KMS-11 (cell line): ENCODE measurements at regions not wholly inside any gene's neighbourhood (a gene's known extent, or its start where the extent isn't known, plus 50 kb on each side); places are given as distances from the start of the nearest gene placed in this dataset.

Experiments
- H2AFZ ChIP-seq: fragments of 200-600 bp; sonication (generic); 2 replicates; pipeline ENCODE4 v1.6.1; 2016; ENCODE audit warnings: antibody characterized with exemption, mixed run types, low read depth
- H3K27ac ChIP-seq: fragments of 200-600 bp; sonication (generic); 2 replicates; pipeline ENCODE4 v1.6.1; 2016; ENCODE audit warnings: mild to moderate bottlenecking, mixed run types
- H3K27me3 ChIP-seq: fragments of 200-600 bp; sonication (generic); 2 replicates; pipeline ENCODE4 v1.6.1; 2017; ENCODE audit warnings: mild to moderate bottlenecking, low read depth, mixed run types, moderate library complexity; ENCODE audit not compliant: insufficient read depth
- H3K36me3 ChIP-seq: fragments of 200-600 bp; sonication (generic); 2 replicates; pipeline ENCODE4 v1.6.1; 2017; ENCODE audit warnings: mild to moderate bottlenecking, mixed run types; ENCODE audit not compliant: insufficient read depth
- H3K4me1 ChIP-seq: fragments of 200-600 bp; sonication (generic); 2 replicates; pipeline ENCODE4 v1.6.1; 2016; ENCODE audit warnings: mild to moderate bottlenecking, low read depth, mixed run types; ENCODE audit not compliant: poor library complexity, severe bottlenecking
- H3K4me2 ChIP-seq: fragments of 200-600 bp; sonication (generic); 2 replicates; pipeline ENCODE4 v1.7.0; 2016; ENCODE audit warnings: mild to moderate bottlenecking, mixed run types
- H3K4me3 ChIP-seq: fragments of 200-600 bp; sonication (generic); IDR thresholded peaks from 2 replicates; pipeline ENCODE4 v1.6.1; 2017; ENCODE audit warnings: low read depth, low read length, mixed read lengths; ENCODE audit not compliant: insufficient read depth
- H3K79me2 ChIP-seq: fragments of 200-600 bp; sonication (generic); 2 replicates; pipeline ENCODE4 v1.6.1; 2016; ENCODE audit warnings: low read depth, mixed run types; ENCODE audit not compliant: insufficient read depth
- H3K9ac ChIP-seq: fragments of 200-600 bp; sonication (generic); 2 replicates; pipeline ENCODE4 v1.6.1; 2016; ENCODE audit warnings: mild to moderate bottlenecking, mixed run types
- H4K20me1 ChIP-seq: fragments of 200-600 bp; sonication (generic); 2 replicates; pipeline ENCODE4 v1.6.1; 2016; ENCODE audit warnings: mild to moderate bottlenecking, mixed run types; ENCODE audit not compliant: insufficient read depth
- TF ChIP-seq, protein P1 (sequence below): fragments of 200-600 bp; sonication (generic); conservative IDR thresholded peaks from 2 replicates; pipeline ENCODE4 v1.6.1; 2017; ENCODE audit warnings: low read depth, mild to moderate bottlenecking, antibody characterized with exemption, low read length, moderate library complexity, mixed read lengths

DNA sequence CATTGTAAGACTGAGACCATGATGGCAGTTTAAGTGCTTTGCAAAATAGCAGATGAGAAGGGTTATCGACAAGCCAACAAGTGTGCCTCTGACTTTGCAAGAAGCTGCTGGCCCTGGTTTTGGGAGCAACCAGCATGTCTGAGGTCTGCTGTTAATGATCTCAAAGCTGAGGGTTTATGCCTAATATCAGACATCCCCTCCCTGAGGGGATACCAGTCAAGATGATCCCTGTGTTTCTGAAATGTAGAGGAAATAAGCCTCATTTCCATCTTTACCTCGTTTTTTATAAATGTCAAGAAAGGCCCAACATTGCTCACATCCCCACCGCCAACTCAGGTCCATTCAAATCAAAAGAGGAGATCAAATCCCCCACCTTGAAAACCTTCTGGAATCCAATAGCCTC, 120.6 kb downstream of the MYCN start:
- no peak overlapping the region for H3K4me3 ChIP-seq
- H4K20me1 ChIP-seq, result no peaks in the 10 kb centered on the region
- H3K27ac ChIP-seq, result no peak overlapping the region
- H2AFZ ChIP-seq, result no peak overlapping the region
- H3K4me2 ChIP-seq, result 0 out of 2 replicates have a peak overlapping the region, but pooled peaks have one; percentile 2
- TF ChIP-seq, protein P1, sequence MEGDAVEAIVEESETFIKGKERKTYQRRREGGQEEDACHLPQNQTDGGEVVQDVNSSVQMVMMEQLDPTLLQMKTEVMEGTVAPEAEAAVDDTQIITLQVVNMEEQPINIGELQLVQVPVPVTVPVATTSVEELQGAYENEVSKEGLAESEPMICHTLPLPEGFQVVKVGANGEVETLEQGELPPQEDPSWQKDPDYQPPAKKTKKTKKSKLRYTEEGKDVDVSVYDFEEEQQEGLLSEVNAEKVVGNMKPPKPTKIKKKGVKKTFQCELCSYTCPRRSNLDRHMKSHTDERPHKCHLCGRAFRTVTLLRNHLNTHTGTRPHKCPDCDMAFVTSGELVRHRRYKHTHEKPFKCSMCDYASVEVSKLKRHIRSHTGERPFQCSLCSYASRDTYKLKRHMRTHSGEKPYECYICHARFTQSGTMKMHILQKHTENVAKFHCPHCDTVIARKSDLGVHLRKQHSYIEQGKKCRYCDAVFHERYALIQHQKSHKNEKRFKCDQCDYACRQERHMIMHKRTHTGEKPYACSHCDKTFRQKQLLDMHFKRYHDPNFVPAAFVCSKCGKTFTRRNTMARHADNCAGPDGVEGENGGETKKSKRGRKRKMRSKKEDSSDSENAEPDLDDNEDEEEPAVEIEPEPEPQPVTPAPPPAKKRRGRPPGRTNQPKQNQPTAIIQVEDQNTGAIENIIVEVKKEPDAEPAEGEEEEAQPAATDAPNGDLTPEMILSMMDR, result no peak
- H3K4me1 ChIP-seq, result peaks cover 55% of the 10 kb centered on the region
- H3K27me3 ChIP-seq, result no peaks in the 10 kb centered on the region
- no peaks in the 10 kb centered on the region for H3K79me2 ChIP-seq
- H3K36me3 ChIP-seq, result no peaks in the 10 kb centered on the region
- no peak overlapping the region for H3K9ac ChIP-seq

- no peak overlapping the region for H3K4me3 ChIP-seq
- H3K9ac ChIP-seq, result no peak overlapping the region
- peaks cover 59% of the 10 kb centered on the region for H3K4me1 ChIP-seq
- H3K27me3 ChIP-seq, result no peaks in the 10 kb centered on the region
- H3K36me3 ChIP-seq, result no peaks in the 10 kb centered on the region
- H2AFZ ChIP-seq, result no peak overlapping the region
- H3K27ac ChIP-seq, result peak overlapping the region; percentile 97; the same call in 1 of the 2 replicates
- no peaks in the 10 kb centered on the region for H4K20me1 ChIP-seq
- H3K79me2 ChIP-seq, result no peaks in the 10 kb centered on the region
- TF ChIP-seq, protein P1, result no peak
- peak overlapping the region; percentile 77; the same call in 1 of the 2 replicates for H3K4me2 ChIP-seq
Observed at GRCh38 chr2:16060125-16060935, 120.0 kb downstream of the MYCN start.

GRCh38 chr2:16059393-16060016, 119.2 kb downstream of the MYCN start:
- peak overlapping the region; percentile 77 for H3K4me2 ChIP-seq
- H3K4me1 ChIP-seq, result peaks cover 67% of the 10 kb centered on the region
- peak overlapping the region; percentile 97 for H3K27ac ChIP-seq
- H3K79me2 ChIP-seq, result no peaks in the 10 kb centered on the region
- TF ChIP-seq, protein P1, result no peak
- H3K9ac ChIP-seq, result peak overlapping the region; percentile 68; the same call in 1 of the 2 replicates
- no peak overlapping the region for H2AFZ ChIP-seq
- H4K20me1 ChIP-seq, result no peaks in the 10 kb centered on the region
- H3K27me3 ChIP-seq, result no peaks in the 10 kb centered on the region
- no peak overlapping the region for H3K4me3 ChIP-seq
- H3K36me3 ChIP-seq, result no peaks in the 10 kb centered on the region

GRCh38 chr2:16058747-16059358, 118.5 kb downstream of the MYCN start:
- Histone ChIP-seq H2AFZ (no peak overlapping the region), H3K4me3 (no peak overlapping the region), H3K9ac (peak overlapping the region; percentile 68), H3K27ac (peak overlapping the region; percentile 97), H4K20me1 (no peaks in the 10 kb centered on the region), H3K36me3 (no peaks in the 10 kb centered on the region), H3K27me3 (no peaks in the 10 kb centered on the region), H3K4me2 (peak overlapping the region; percentile 77), H3K4me1 (peaks cover 73% of the 10 kb centered on the region), H3K79me2 (no peaks in the 10 kb centered on the region)
- TF ChIP-seq, protein P1, result no peak
